ENCODE measurements at regions not wholly inside any gene's neighbourhood (a gene's known extent, or its start where the extent isn't known, plus 50 kb on each side); places are given as distances from the start of the nearest gene placed in this dataset.

DNA sequence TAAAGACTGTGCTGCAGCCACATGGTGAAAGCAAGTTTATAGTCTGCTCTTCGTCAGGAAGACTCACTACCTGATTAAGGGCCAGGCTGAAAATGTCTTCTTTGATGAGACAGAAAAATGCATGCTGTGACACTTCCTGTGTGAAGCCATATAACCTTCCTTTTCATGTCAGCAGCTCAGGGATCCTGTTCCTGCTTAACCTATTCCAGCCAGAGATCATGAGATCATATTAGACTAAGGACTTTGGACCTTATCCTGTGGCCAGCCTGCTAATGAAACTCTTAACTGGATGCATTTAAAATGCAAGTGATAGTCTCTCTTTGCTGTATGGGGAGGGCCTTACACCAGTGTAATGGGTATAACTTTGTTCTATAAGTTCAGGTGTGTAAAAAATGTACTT is 165.2 kb downstream of the PTEN start:
- no peak overlapping the region for H2BK12ac ChIP-seq (ENCODE audit: low read depth, low read length)
- H3K9ac ChIP-seq (replicated peaks in 1 of 4; ENCODE audit: extremely low read depth in 1 of 4, low read depth in 3 of 4, low read length in 3 of 4): no peak overlapping the region
- no peak overlapping the region for H2BK5ac ChIP-seq (ENCODE audit: low read depth, low read length)
- no peak overlapping the region for H2AFZ ChIP-seq (ENCODE audit: low read length)
- no peak overlapping the region for H3K27ac ChIP-seq (ENCODE audit: low read depth, low read length)
- H3K79me1 ChIP-seq (ENCODE audit: low read depth, low read length): no peaks in the 10 kb centered on the region
- H3K14ac ChIP-seq (ENCODE audit: insufficient read length): no peak overlapping the region
- H2BK20ac ChIP-seq (ENCODE audit: low read length): no peak overlapping the region
- WGBS, 2 experiments (ENCODE audit: extremely low coverage in 1 of 2, insufficient coverage in 1 of 2, insufficient read length in 1 of 2, insufficient replicate concordance in 2 of 2, low coverage in 1 of 2, low lambda C conversion rate in 2 of 2, missing lambda C conversion rate in 1 of 2): 81% methylated on average over 1 of the region's 1 CpG; no CpG with 5 or more reads in 1 of the 2 experiments
- H3K4me1 ChIP-seq (replicated peaks in 1 of 4; ENCODE audit: control insufficient read depth in 3 of 4, insufficient read depth in 4 of 4, low read length in 3 of 4): peaks cover 0 to 2% (median under 1%) of the 10 kb centered on the region in 4 experiments; a peak in 1 of 7 replicates
- H3K4me2 ChIP-seq (ENCODE audit: insufficient read depth in 1 of 2, low read depth in 2 of 2, low read length in 2 of 2): no peak overlapping the region
- ChIA-PET CTCF (ENCODE audit: partially characterized antibody) (no interaction called here), POLR2A (ENCODE audit: partially characterized antibody) (no interaction called here)
- no peak overlapping the region for H4K5ac ChIP-seq (ENCODE audit: insufficient read length, low read depth, low read length)
- H3K27me3 ChIP-seq (replicated peaks in 1 of 4; ENCODE audit: control insufficient read depth in 3 of 4, extremely low read depth in 1 of 4, insufficient read depth in 3 of 4, low read length in 3 of 4): no peaks in the 10 kb centered on the region
- H4K91ac ChIP-seq (replicated peaks; ENCODE audit: insufficient read length, low read length): no peak overlapping the region
- no peak overlapping the region for H2BK120ac ChIP-seq (replicated peaks; ENCODE audit: low read depth, low read length)
- H3K23ac ChIP-seq (ENCODE audit: insufficient read length): no peak overlapping the region
- no peak overlapping the region for H3K4ac ChIP-seq (replicated peaks; ENCODE audit: insufficient read length, low read depth, low read length)
- no peak overlapping the region for H2AK5ac ChIP-seq (ENCODE audit: low read depth, low read length)
- H3K4me3 ChIP-seq (ENCODE audit: extremely low read depth in 1 of 4, insufficient read depth in 2 of 4, low read depth in 3 of 4, low read length in 4 of 4): no peak overlapping the region
- H3K18ac ChIP-seq (ENCODE audit: extremely low read depth, low read length): no peak overlapping the region
- H4K8ac ChIP-seq (ENCODE audit: extremely low read depth, insufficient read depth, low read length): no peak overlapping the region
- no peak for DNase-seq (ENCODE audit: low read depth in 1 of 2, low spot score in 2 of 2)
- H4K20me1 ChIP-seq (replicated peaks in 1 of 2; ENCODE audit: control insufficient read depth in 1 of 2, insufficient read depth in 2 of 2, low read length in 2 of 2): no peaks in the 10 kb centered on the region
- H3K56ac ChIP-seq (replicated peaks; ENCODE audit: insufficient read length, low read depth, low read length): no peak overlapping the region
- H3K36me3 ChIP-seq (ENCODE audit: control insufficient read depth in 2 of 4, insufficient read depth in 4 of 4, low read length in 3 of 4): no peaks in the 10 kb centered on the region
- no peak overlapping the region for H2BK15ac ChIP-seq (ENCODE audit: low read length)
- no peaks in the 10 kb centered on the region; a peak in 1 of 4 replicates for H3K79me2 ChIP-seq (ENCODE audit: control insufficient read depth in 1 of 2, insufficient read depth in 2 of 2, low read length in 2 of 2)
- H3K9me3 ChIP-seq (ENCODE audit: insufficient read depth in 2 of 2, low read depth in 1 of 2, low read length in 1 of 2): no peaks in the 10 kb centered on the region
- FAIRE-seq: no peak
- no peaks in the 10 kb centered on the region for H3K23me2 ChIP-seq (ENCODE audit: low read depth, low read length)
- no peak for TF ChIP-seq BCL11A (IDR thresholded peaks at IDR 0.05; ENCODE audit: low read depth in 2 of 2, low read length in 2 of 2)
- TF ChIP-seq CHD1 (IDR thresholded peaks at IDR 0.05; ENCODE audit: low read depth, low read length): no peak
- no peak for TF ChIP-seq SP1 (IDR thresholded peaks at IDR 0.05; ENCODE audit: low read depth, low read length)
- TF ChIP-seq KDM4A (IDR thresholded peaks at IDR 0.05; ENCODE audit: low read depth, low read length, severe bottlenecking): no peak
- no peak for TF ChIP-seq TAF7 (optimal IDR thresholded peaks at IDR 0.05; ENCODE audit: borderline replicate concordance, low read depth, low read length)
- TF ChIP-seq POU5F1 (IDR thresholded peaks at IDR 0.05; ENCODE audit: low read depth, low read length): no peak

Measured in H1 (cell line).